GM19324 (cell line): ENCODE measurements at regions not wholly inside any gene's neighbourhood (a gene's known extent, or its start where the extent isn't known, plus 50 kb on each side); places are given as distances from the start of the nearest gene placed in this dataset.
"Not testable (repeated sequence)": the region's sequence is repeated elsewhere in the genome, so short reads cannot be mapped to it uniquely, and the experiment has no call there.

Experiments
- ATAC-seq: cut with Tn5 transposase; IDR thresholded peaks from one replicate; pipeline ENCODE4 v1.9.1; 2021; ENCODE audit warnings: mild to moderate bottlenecking, moderate library complexity; ENCODE audit not compliant: unreplicated experiment, low FRiP score

- no peak for ATAC-seq
Observed at GRCh38 chr10:111551001-111551400, 474.2 kb downstream of the ADRA2A start.

DNA sequence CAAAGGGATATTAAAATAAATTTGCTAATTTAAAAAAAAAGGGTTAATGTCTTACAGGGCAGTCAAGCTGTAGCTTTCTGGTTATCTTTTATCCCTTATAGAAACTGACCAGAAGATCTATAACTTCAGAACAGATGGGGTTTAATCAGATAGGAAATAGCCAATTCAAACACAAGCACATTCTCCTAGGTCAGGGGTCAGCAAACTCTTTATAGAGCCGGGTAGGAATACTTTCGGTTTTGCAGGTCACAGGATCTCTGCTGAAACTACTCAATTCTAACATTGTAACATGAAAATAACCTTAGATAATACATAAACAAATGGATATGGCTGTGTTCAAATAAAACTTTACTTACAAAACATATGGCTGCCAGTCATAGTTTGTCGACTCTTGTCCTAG lies 479.8 kb downstream of the ADRA2A start:
- ATAC-seq, result no peak

DNA sequence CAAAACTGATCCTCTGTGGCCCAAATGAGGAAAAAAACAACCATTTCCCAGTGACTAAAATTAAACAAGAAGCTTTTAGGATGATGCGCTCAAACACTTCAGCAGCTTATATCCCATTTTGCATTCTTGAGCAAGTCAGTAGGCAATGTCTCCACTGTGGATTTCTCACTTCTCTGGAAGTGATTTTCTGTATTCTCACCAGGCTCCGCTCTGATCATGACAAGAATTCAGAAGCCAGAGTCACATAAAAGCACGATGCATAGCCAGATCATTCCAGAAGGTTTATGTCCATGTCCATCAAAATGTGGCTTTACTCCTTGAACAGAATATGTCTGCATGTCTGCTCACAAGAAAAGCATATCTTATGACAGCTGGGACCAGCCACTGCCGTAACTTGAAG lies 481.4 kb downstream of the ADRA2A start:
- ATAC-seq, result no peak

- no peak for ATAC-seq
Observed at GRCh38 chr10:111560027-111560426, 483.2 kb downstream of the ADRA2A start.

DNA sequence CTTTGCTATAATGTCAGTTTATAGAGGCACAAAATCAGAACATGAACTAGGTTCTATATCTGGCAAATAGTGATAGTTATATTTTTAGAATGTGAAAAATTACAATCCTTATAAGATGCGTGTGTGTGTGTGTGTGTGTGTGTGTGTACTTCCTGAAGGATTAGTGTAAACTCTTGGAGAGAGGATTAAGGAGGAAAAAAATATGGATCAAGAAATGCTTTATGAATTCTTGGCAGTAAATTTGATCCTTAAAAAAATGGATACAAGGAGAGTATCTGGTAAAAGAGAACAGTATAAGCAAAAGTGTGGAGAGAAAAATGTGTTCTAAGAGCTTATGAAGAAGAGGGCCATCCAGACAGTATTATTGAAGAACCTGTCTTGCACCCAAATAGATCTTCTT lies 484.3 kb downstream of the ADRA2A start:
- ATAC-seq, result no peak

DNA sequence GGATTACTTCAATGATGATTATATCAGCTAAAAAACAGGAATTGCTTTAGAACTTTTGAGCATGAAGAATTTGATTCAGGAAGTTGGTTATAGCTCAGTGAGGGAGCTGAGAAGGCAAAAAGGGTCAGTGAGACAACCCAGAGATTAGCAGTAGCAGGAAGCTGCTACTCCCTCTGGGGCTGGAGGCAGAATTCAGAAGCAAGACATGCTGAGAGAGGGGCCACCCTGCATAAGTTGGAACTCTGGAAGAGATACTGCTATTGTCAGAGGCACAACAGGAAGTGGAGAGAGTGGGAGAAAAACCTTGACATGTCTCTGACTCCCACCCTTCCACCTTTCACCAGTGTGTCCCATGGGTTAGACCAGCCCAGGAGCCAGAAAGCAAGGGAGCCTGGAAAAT lies 488.7 kb downstream of the ADRA2A start:
- ATAC-seq, result no peak

GRCh38 chr10:111578076-111578475 lies 501.2 kb downstream of the ADRA2A start:
- ATAC-seq, result no peak

- no peak for ATAC-seq
Observed at GRCh38 chr10:111579473-111579872, 502.6 kb downstream of the ADRA2A start.

DNA sequence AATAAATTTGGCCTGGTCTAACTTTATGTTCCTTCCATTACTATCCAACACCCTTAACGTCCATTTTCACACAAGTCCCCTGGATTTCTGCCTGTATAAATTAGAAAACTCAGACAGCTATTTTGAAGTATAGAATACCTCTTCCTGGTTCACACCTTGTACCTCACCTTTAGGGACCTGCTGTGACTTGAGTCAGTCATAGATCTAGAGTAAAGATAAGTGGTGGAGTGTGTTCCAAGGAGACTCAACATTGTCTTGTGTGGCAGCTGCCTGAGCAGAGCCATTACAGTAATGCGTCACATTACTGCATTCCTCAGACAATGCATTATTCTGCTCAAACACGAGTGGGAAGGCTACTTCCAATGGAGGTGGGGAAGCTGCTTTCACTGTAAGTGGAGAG lies 513.9 kb downstream of the ADRA2A start:
- no peak for ATAC-seq

DNA sequence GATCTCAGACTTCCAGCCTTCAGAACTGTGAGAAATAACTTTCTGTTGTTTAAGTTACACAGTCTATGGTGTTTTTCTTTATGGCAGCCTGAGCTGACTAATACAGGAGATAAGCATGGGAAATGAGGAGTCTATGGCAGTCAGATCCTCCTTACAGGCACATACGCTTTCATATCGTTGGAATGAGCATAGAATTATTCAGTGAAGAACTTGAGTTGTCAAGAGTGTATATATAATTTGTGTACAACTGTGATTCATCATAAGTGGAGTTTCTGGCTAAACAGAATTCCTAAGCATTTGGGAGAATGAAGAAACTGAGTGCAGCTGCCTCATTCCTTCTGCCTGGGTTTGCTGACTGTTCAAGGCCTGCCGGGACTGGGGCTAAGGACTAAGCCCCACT lies 516.7 kb downstream of the ADRA2A start:
- ATAC-seq, result no peak

- no peak for ATAC-seq
Observed at GRCh38 chr10:111595173-111595572, 518.3 kb downstream of the ADRA2A start.

GRCh38 chr10:111598433-111599059 lies 521.7 kb downstream of the ADRA2A start:
- ATAC-seq, result peak; percentile 88

- no peak for ATAC-seq
Observed at GRCh38 chr10:111599943-111600342, 523.1 kb downstream of the ADRA2A start.

DNA sequence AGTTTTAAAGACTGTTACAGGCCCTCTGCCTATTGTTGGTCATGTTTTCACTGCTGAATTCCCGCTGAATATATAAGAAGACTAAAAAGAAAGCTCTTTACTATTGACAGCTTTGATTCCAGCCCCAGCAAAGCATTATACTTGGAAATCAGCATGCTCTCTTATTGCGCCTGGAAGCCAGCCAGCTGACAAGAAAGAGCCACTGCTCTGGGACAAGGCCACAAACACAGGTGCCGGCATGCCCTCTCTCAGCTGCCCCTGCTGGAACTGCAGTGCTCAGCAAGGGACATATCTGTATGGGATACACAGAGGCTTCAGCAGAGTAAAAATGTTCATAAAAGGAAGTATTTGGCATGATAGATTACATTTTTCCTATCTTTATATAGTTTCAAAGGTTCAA lies 523.9 kb downstream of the ADRA2A start:
- ATAC-seq, result no peak

GRCh38 chr10:111612273-111612672 lies 535.4 kb downstream of the ADRA2A start:
- no peak for ATAC-seq

GRCh38 chr10:111634191-111634590 lies 549.4 kb downstream of the GPAM start:
- no peak for ATAC-seq

- no peak for ATAC-seq
Observed at GRCh38 chr10:111646021-111646420, 537.5 kb downstream of the GPAM start.

DNA sequence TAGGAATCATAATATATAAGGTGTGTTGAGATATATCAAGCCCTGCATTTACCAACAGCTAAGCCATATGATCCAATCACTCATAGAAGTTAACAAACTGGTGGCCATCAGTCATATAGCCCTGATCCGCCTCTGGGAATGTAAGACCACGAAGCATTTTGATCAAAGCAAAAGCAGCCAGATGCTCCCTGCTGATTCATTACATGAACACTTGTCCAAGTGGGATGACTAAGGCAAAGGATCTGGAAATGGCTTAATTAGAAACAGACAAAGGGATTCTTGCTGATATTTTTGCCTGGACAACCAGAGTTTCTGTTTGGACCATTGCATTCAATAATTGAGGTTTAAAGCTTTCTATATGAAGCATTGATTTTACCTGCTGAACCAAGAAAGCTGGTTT lies 535.5 kb downstream of the GPAM start:
- no peak for ATAC-seq

DNA sequence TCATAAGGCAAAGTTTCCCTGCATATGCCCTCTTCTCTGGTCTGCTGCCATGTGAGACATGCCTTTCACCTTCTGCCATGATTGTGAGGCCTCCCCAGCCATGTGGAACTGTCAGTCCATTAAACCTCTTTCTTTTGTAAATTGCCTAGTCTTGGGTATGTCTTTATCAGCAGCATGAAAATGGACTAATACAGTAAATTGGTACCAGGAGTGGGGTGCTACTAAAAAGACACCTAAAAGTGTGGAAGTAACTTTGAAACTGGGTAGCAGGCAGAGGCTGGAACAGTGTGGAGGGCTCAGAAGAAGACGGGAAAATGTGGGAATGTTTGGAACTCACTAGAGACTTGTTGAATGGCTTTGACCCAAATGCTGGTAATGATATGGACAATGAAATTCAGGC lies 534.5 kb downstream of the GPAM start:
- not testable (repeated sequence) for ATAC-seq

GRCh38 chr10:111650088-111650487 lies 533.5 kb downstream of the GPAM start:
- no peak for ATAC-seq

DNA sequence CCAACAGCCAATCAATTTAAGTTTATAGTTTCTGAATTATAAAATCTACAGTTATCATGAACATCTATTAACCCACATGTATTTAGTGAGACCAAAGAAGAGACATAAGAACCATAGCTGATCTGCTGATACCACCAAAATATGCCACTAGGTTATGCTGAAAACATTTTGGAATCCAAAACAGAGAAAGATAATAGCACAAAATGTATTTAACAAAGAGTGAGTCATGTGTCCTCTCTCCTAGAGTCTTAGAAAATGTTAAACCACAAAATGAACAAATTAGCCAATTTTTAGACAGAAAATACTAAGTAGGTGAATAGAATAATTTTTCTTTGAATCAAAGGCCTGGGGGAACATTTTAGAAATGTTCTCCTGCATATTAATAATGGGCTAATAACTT lies 527.5 kb downstream of the GPAM start:
- no peak for ATAC-seq

DNA sequence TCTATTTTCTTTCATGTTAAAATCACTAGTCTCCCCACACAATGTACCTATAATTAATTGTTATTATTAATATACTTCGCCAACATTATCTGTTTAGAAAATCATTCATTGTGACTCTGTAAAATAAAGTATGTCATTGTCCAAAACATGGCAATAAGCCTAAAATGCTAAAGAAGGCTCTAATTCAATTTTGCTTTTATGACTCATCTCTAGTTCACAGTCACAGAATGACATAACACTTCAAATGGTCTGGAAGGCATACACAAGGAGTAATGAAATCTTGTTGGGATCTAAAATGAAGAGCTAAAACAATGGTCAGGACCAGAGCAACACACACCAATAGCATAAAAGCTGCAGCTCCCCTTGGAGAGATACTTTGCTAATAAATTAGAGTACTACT lies 505.8 kb downstream of the GPAM start:
- no peak for ATAC-seq

- no peak for ATAC-seq
Observed at GRCh38 chr10:111686796-111687195, 496.8 kb downstream of the GPAM start.
